ENCODE measurements at regions not wholly inside any gene's neighbourhood (a gene's known extent, or its start where the extent isn't known, plus 50 kb on each side); places are given as distances from the start of the nearest gene placed in this dataset.

GRCh38 chr9:28584542-28584941, 1011.3 kb upstream of the C9orf72 start:
- ATAC-seq (no peak), FAIRE-seq (no peak), DNase-seq (ENCODE audit: extremely low read depth in 1 of 4, low spot score in 3 of 4) (no peak)
- H3K9me1 ChIP-seq (ENCODE audit: control insufficient read depth, insufficient read depth, low read length) = no peaks in the 10 kb centered on the region
- no peak overlapping the region for H3K4me3 ChIP-seq
- H3K9me3 ChIP-seq (replicated peaks; ENCODE audit: control insufficient read depth, insufficient read depth, low read depth, low read length) = no peaks in the 10 kb centered on the region
- in situ Hi-C loops (cut with MboI) = no loop called here
- H3K27ac ChIP-seq (ENCODE audit: extremely low read depth, low read depth, low read length) = no peak overlapping the region
- H3K4me1 ChIP-seq (replicated peaks in 1 of 2; ENCODE audit: control insufficient read depth in 2 of 2, insufficient read depth in 2 of 2, low read length in 2 of 2) = no peaks in the 10 kb centered on the region
- no peaks in the 10 kb centered on the region for H3K36me3 ChIP-seq (ENCODE audit: control insufficient read depth, insufficient read depth, low read length)
- intact Hi-C loops (cut with micrococcal nuclease) = no loop called here
- ChIA-PET POLR2A (no interaction called here), CTCF (ENCODE audit: low intra/inter-chr PET ratio) (no interaction called here)
- H3K79me2 ChIP-seq (ENCODE audit: control insufficient read depth, insufficient read depth, low read length) = no peaks in the 10 kb centered on the region
- no peak overlapping the region for H2AFZ ChIP-seq (ENCODE audit: low read depth, low read length)
- no peak overlapping the region for H3K9ac ChIP-seq (ENCODE audit: insufficient read depth in 1 of 2, low read depth in 2 of 2, low read length in 2 of 2)
- no peaks in the 10 kb centered on the region for H4K20me1 ChIP-seq (replicated peaks; ENCODE audit: control insufficient read depth, insufficient read depth, low read length)
- H3K4me2 ChIP-seq (ENCODE audit: insufficient read depth, low read length) = no peak overlapping the region
- H3K27me3 ChIP-seq (ENCODE audit: control insufficient read depth in 2 of 2, insufficient read depth in 2 of 2, low read length in 2 of 2) = no peaks in the 10 kb centered on the region
- WGBS (ENCODE audit: insufficient coverage, low coverage, missing lambda C conversion rate) = no CpG with 5 or more reads among the region's 2 CpGs
- BruUV-seq (replicated peaks) = no TSS peak
- no peak for TF ChIP-seq CGGBP1 (CRISPR knock-in tag; IDR thresholded peaks at IDR 0.05)
- no peak for TF ChIP-seq ZNF174 (CRISPR knock-in tag; IDR thresholded peaks at IDR 0.05)
- no peak for TF ChIP-seq ZZZ3 (IDR thresholded peaks at IDR 0.05)
- TF ChIP-seq KHSRP (IDR thresholded peaks at IDR 0.05) = no peak
- TF ChIP-seq STAT5A (IDR thresholded peaks at IDR 0.05; ENCODE audit: borderline replicate concordance, low read length) = no peak
- TF ChIP-seq ILF3 (IDR thresholded peaks at IDR 0.05; ENCODE audit: borderline replicate concordance) = no peak
- no peak for TF ChIP-seq E2F6 (IDR thresholded peaks at IDR 0.05; ENCODE audit: borderline replicate concordance in 1 of 2, extremely low read depth in 1 of 2, insufficient read depth in 1 of 2, insufficient read length in 1 of 2, low read depth in 1 of 2, low read length in 1 of 2, poor library complexity in 1 of 2, severe bottlenecking in 1 of 2)
- no peak for TF ChIP-seq ZNF57 (CRISPR knock-in tag; IDR thresholded peaks at IDR 0.05)
- no peak for TF ChIP-seq PRPF4 (IDR thresholded peaks at IDR 0.05; ENCODE audit: insufficient read depth, low read depth, low read length, poor library complexity, severe bottlenecking)
- no peak for TF ChIP-seq GABPB2 (CRISPR knock-in tag; conservative IDR thresholded peaks at IDR 0.05)
- no peak for TF ChIP-seq ZNF24 (IDR thresholded peaks at IDR 0.05)
- no peak for TF ChIP-seq ZNF395 (CRISPR knock-in tag; IDR thresholded peaks at IDR 0.05)
- no peak for TF ChIP-seq SRF (CRISPR knock-in tag; IDR thresholded peaks at IDR 0.05)
- no peak for TF ChIP-seq AFF4 (CRISPR knock-in tag; IDR thresholded peaks at IDR 0.05)
- TF ChIP-seq HIVEP1 (CRISPR knock-in tag; IDR thresholded peaks at IDR 0.05) = no peak
- TF ChIP-seq ZNF263 (CRISPR knock-in tag; IDR thresholded peaks at IDR 0.05; ENCODE audit: borderline replicate concordance) = no peak
- TF ChIP-seq ELK1 (CRISPR knock-in tag; IDR thresholded peaks at IDR 0.05) = no peak

Data from K562 (cell line).